ENCODE measurements at regions not wholly inside any gene's neighbourhood (a gene's known extent, or its start where the extent isn't known, plus 50 kb on each side); places are given as distances from the start of the nearest gene placed in this dataset.

DNA sequence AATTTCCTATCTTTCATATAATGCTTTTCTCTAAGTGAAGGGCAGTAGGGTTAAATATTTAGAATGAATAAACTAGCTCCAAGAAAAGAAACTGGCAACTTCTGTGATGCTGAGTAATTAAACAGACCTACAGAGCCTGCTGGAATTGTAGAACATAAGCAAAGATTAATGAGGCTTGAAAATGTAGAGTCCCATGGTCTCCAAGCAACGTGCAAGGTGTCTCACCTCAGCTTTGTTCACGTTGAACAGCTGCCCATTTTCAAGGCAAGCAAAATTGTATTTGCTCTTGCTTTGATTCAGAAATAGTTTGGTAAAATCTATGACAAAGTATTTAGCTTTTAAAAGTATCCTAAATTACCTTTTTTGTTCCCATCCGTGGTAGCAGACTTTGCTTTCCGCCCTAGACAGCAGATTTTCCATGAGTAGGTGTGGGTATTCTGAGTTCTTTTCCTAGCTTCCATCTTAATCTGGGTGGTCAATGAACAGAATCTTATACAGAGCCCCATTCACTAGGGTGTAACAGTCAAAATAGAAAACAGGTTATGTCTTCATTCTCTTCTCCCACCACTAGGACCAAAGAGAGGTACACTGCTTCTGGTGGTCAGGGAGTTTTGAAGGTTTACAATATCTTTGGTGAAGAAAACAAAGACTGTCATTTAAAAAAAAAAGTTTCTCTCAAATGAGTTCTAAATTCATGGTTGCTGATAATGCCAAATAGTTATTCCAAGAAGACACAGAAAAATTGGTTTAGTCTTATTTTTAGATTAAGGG lies 52.1 kb upstream of the TYRP1 start:
- TF ChIP-seq EZH2phosphoT487 (IDR thresholded peaks at IDR 0.05; ENCODE audit: borderline replicate concordance, low read depth, low read length) = no peak
- TF ChIP-seq, protein P1, sequence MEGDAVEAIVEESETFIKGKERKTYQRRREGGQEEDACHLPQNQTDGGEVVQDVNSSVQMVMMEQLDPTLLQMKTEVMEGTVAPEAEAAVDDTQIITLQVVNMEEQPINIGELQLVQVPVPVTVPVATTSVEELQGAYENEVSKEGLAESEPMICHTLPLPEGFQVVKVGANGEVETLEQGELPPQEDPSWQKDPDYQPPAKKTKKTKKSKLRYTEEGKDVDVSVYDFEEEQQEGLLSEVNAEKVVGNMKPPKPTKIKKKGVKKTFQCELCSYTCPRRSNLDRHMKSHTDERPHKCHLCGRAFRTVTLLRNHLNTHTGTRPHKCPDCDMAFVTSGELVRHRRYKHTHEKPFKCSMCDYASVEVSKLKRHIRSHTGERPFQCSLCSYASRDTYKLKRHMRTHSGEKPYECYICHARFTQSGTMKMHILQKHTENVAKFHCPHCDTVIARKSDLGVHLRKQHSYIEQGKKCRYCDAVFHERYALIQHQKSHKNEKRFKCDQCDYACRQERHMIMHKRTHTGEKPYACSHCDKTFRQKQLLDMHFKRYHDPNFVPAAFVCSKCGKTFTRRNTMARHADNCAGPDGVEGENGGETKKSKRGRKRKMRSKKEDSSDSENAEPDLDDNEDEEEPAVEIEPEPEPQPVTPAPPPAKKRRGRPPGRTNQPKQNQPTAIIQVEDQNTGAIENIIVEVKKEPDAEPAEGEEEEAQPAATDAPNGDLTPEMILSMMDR (conservative IDR thresholded peaks at IDR 0.05; ENCODE audit: low read length) = no peak

Data from OCI-LY7 (cell line).